Erythroblast (primary cell): ENCODE measurements at regions not wholly inside any gene's neighbourhood (a gene's known extent, or its start where the extent isn't known, plus 50 kb on each side); places are given as distances from the start of the nearest gene placed in this dataset.

Source experiments
- DNase-seq, 2 experiments: peaks; one replicate each; lab custom pipeline; 2025; lab: John Stamatoyannopoulos, UW
- GATA1 ChIP-seq: IDR thresholded peaks from 2 replicates; pipeline ENCODE4 v1.6.1; 2011; ENCODE audit warnings: low read depth, mild to moderate bottlenecking, control low read depth, low read length, moderate library complexity
- POLR2A ChIP-seq: IDR thresholded peaks from 2 replicates; pipeline ENCODE4 v1.6.1; 2011; ENCODE audit warnings: mild to moderate bottlenecking, low read length

DNA sequence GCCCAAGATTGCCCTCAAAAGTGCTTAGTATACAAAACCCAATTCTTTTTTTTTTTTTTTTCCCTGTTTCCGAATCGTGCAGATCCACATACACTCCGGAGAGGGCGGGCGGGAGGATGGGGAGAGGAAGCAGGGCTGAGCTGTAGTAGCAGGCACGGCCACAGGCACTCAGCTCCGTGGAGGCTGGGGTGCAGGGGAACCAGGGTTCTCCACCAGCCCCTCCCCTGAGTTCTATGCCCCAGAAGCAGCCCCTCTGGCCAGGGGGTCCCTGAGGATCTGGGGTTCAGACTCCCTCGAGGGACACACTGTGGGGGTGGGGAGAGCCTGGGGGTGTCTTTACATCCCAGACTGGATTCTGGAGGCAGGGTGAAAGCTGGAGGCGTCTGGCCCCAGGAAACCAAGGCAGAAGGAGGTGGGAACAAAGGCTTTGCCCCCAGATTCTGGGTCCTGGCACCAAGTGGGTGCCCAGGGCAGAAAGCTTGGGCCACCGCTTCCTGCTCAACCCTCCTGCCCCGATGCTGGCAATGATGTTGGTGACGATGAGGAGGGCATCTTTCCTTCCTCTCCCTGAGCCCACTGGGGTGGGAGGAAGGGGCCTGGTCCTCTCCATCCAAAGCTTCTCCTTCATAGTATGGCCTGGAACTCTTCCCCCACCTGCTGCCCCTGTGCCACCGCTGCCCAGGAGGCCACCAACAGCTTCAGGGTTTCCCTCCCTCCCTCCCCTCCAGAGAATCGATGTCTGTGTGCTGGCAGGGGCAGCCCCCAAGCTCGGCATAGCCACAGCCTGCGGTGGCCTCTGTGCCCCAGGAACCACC lies 106.4 kb upstream of the TARDBP start:
- no peak for DNase-seq
- TF ChIP-seq GATA1 = no peak
- no peak for TF ChIP-seq POLR2A

- no peak for DNase-seq
- no peak for TF ChIP-seq GATA1
- no peak for TF ChIP-seq POLR2A
Measured at GRCh38 chr1:10906866-10907519, 105.5 kb upstream of the TARDBP start.

DNA sequence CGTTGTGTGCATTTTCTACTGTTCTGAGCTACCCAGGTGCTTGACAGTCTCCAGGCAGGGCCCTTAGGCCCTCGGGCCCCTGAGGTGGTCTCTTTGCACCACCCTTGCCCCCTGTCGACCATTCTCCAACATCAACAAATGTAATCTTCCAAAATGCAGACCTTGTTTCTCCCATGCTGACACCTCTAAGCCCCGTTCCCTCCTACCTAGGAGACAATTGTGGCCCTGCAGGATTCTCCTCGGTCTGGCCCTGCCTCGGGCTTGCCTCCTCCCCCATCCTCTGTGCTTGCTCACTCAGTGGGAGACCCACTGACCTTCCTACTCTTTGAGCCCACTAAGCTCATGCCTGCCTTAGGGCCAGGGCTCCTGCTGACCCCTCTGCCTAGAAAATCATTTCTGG lies 104.2 kb upstream of the TARDBP start:
- TF ChIP-seq POLR2A (no peak), GATA1 (no peak)
- DNase-seq = no peak

DNA sequence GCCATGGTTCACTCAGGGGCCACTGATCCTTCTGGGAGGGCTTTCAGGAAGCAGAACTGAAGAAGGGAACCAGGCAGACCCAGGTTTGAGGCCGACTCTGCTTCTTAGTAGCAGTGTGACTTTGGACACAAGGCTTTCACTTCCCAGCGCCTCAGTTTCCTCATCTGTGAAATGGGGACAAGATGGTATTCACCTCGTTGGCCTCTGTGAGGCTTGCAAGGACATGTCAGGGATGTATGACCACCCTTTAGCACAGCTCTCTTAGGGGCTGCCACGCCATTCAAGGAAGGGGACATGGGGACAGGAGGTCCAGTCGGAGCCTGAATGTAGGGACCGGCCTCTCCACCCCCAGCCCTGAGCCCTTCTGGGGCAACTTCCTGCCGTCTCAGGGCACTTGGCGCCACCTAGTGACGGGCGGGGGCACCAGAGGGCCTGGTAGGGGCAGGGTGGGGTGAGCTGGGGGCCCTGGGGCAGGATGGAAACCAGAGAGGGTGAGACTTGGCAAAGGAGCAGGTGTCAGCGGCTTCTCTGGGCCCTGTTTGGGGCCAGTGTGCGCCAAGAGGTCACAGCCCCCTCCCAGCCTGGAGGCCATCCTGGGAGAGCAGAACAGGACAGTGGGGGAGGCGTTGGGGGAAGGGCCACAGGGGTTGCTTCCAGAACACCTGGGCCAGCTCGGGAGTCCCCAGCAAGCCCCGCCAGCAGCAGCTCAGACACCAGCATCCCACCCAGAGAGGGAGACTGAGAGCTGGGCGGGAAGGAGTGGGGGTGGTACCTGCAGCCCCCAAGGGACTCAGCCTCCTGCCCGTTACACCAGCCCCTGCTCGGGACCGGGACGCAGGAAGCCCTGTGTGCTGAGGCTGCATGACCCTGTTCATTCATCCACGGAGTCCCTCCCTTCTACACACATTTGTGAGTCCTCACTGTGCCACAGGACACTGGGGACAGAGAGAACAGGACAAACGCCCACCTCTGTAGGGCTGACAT lies 102.5 kb upstream of the TARDBP start:
- peak; percentile 34 to 58 for DNase-seq

DNA sequence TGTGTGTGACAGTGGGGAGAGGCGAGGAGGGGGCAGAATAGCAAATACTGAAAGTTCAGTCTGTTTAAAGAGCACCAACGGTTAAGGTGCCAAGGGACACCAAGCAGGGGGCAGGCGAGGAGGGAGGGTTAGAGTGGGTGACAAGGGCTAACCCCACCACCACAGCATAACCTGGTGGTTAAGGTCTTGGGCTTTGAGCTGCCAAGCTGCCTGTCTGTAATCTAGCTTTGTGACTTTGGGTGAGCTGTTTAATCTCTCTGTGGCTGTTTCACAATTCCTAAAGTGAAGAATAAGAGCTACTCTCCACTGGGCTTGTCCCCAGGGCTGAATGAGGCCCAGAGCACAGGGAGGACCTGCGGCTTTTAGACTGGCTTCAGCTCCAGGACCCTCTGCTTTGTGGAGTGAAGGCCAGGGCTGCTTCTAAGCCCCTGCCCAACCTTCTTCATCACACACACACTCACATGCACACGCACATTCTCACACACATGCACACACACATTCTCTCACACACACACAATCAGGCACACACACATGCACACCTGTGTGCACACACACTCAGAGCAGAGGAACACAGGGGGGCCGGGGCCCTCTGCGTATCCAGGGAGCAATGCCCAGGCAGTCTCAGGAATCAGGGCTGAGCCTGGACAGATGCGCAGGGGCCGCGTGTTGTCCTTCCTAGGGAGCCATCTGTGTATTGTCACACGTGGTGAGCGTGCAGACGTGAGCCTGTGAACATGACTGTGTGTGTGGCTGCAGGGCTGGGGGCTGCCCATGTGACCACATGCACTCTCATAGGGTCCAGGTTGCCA lies 101.6 kb upstream of the TARDBP start:
- no peak for DNase-seq
- no peak for TF ChIP-seq POLR2A

More for the DNA sequence above, 102.5 kb upstream of the TARDBP start:
- TF ChIP-seq POLR2A = no peak
- no peak for TF ChIP-seq GATA1

DNA sequence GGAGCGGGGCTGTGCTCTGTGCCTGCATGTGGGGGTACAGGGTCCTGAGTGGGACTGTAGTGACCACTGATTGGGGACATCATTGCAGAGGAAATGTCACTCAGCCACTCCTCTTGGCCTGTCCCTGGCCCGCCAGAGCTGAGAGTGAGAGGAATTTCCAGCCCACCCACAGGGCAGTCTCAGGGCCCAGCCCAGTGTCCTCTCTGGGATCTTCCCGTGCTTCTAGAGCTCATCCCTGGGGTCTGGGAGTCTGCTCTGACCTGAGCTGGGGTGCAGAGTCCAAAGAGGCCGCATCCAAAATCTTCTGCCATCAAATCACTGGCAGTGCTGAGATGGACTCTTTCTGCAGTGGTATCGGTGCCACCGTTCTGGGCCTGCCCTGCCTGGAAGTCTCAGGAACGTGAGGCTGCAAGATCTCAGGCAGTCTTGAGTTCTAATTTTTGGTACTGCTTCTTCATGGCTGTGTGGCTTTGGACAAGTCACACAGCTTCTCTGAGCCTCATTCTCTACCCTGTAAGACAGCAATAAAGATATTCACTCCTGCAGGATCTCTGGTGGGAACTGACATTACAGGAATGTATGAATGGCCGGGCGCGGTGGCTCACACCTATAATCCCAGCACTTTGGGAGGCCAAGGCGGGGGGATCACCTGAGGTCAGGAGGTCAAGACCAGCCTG lies 100.8 kb upstream of the TARDBP start:
- no peak for DNase-seq
- TF ChIP-seq GATA1 = no peak
- TF ChIP-seq POLR2A = no peak

GRCh38 chr1:10912441-10912840 lies 100.0 kb upstream of the TARDBP start:
- DNase-seq = no peak
- TF ChIP-seq POLR2A = no peak
- TF ChIP-seq GATA1 = no peak

DNA sequence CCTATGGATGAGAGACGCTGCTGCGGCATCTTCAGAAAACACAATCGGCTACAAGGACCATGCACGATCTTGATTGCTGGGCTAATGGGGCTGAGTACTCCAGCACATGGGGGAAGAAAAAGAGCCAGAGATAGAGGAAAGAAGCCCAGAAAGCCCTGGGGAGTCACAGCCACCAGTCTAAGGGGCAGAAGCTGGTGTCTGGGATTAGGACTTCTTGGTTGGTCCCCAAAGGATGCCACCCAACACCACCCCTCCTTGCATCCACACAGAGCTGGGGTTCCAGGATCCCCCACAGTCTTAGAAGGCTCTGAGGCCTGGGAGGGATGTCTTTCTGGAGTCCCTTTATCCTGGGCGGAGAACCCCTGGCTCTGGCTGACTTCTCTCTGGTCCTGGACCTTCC lies 98.4 kb upstream of the TARDBP start:
- TF ChIP-seq GATA1 (no peak), POLR2A (no peak)
- DNase-seq = no peak

- DNase-seq = no peak
- TF ChIP-seq GATA1 (no peak), POLR2A (no peak)
Measured at GRCh38 chr1:10915594-10915993, 96.9 kb upstream of the TARDBP start.

DNA sequence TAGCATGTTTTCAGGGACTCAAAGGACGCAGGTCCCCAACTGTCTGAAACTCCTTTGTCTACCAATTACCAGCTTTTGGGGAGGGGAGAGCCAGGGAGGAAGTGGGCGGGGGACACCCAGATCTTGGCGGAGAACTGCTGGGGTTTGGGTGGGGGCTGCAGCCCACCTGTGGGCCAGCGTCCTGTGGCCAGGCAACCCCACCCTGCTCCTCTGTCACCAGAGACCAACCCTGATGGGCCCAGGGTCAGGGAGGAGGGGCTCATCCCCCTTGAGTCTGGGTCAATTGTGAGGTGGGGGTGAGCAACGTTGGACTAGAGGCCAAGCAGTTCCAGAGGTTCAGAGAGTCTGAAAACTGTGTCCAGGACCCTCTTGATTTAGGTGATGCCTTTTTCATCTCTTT lies 96.1 kb upstream of the TARDBP start:
- no peak for DNase-seq
- TF ChIP-seq POLR2A (no peak), GATA1 (no peak)

- TF ChIP-seq POLR2A (no peak), GATA1 (no peak)
- no peak for DNase-seq
Measured at GRCh38 chr1:10916991-10917390, 95.5 kb upstream of the TARDBP start.
